GM21515 (cell line): ENCODE measurements at regions not wholly inside any gene's neighbourhood (a gene's known extent, or its start where the extent isn't known, plus 50 kb on each side); places are given as distances from the start of the nearest gene placed in this dataset.

ENCODE experiments used
- ATAC-seq: cut with Tn5 transposase; IDR thresholded peaks from one replicate; pipeline ENCODE4 v1.9.1; 2021; ENCODE audit not compliant: unreplicated experiment

DNA sequence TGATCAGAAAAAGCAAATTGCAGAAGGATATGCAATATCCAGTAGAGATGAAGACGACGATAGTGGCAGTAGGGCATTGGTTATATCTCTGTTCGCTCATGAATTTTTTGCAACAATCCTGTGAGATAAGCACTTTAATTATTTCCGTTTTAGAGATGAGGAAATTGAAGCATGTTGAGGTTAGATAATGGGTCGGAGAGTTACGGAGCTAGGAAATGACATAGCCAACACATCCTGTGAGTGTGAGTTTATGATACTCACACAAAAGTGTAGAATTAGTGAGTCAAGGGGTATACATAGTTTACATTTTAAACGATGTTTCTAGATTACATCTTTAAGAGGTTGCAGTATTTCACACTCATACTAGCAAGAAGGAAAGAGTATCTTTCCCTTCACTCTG is 123.1 kb upstream of the ARL4C start:
- no peak for ATAC-seq

DNA sequence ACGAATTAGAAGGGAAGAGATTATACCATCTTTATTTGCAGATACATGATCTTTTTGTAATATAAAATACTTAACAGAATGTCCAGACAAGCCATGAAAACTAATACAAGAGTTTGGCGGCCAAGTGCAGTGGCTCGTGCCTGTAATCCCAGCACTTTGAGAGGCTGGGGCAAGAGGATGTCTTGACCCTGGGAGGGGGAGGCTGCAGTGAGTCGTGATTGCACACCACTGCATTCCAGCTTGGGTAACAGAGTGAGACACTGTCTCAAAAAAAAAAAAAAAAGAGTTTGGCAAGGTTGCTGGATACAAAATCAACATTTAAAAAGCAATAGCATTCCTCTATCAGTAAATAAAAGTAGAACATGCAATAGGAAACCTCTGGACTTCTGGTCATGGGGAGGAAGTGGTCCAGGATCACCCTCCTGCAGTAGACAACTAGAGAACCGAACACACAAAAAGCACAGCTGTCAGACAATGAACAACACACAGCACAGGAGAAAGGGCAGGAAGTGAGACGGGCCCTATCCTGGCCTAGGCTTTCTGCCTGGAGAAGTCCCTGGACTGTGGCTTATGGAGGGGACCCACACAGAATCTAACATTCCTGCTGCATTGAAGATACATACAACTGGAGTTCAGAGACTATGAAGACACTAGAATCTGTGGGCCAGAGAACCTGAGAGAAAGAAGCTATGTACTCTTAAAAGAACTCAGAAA is 118.9 kb upstream of the ARL4C start:
- no peak for ATAC-seq

DNA sequence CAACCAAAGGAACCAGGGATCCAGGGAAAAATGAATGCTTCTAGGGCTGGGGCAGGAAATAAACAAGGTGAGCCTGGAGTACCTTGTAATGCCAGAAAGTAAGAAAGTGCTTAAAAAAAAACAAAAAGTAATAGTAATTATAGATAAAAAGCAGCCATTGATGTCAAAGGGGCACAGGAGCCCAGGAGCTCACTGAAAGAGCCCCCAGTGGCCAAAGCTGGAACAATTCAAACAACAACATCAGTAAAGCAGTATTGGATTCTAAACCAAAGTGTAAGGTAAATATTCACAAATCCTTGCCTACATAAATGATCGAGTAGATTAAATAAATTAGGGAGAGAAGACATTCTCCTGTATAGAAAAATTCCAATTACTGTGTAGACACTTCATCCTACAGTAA is 114.3 kb upstream of the ARL4C start:
- no peak for ATAC-seq

DNA sequence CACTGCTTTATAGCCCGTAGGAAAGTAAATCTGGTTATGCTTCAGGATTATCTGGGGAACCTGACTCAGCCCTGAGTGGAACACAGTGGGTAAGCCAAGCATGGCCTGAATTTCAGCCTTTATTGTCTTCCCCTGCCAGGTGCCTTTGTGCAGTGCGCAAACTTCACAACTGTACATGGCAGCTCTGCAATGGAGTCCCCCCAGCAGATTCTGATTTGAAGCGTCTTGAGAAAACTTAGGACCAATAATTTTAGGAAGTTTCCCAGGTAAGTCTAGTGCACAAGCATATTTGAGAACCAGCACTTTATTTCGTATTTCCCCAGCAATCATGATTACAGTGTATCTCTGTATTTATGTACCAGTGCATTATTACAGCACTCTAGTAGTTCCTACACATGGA is 112.1 kb upstream of the ARL4C start:
- ATAC-seq, result no peak

DNA sequence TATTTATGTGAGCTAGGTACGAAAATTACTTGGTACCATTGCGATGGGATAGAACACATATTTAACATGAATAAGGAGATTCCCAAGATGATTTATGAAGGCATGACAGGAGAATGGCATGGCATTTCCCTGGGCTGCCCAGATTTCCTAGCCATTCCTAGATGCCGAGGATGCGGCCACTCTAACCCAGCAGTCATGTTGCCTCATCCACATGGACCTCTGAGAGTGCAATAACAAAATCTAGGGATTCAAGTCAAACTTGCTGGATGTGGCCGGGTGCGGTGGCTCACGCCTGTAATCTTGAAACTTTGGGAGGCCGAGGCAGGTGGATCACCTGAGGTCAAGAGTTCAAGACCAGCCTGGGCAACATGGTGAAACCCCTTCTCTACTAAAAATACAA is 110.8 kb upstream of the ARL4C start:
- ATAC-seq, result no peak

DNA sequence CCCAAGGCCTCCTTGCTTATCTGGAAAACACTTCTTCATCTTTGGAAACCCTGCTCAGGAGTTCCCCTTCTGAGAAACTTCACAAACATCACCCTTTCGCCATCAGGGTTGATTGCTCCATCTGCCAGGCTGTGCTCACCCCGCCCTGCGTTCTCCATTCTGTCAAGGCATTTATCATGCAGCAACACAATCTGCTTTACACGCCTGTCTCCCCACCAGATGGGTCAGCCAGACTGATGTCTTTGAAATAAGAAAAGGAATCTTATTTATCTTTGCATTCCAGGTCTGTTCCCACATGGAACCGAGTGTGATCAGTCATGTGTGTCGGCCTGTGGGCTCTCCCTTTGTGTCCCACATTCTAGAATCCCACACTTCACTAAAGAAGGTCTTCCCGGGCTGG is 110.0 kb upstream of the ARL4C start:
- no peak for ATAC-seq

DNA sequence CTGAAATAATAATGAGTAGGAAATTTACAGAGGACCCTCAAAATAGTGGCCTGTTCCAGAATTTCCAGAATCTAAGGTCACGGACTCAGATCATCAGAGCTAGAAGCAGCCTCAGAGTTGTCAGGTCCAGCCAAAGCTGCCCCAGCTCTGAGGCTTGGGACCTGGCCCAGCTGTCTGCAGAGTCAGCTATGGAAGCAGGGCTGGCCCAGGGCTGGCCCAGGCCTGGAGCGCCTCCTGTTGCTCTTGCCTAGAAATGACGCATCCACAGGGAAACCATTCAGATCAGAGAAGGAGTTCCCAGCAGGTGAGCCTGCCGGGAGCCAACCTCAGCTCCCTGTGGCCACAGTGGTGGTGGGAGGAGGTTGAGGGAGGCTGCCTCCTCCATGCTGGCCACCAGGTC is 106.7 kb upstream of the ARL4C start:
- ATAC-seq, result no peak

DNA sequence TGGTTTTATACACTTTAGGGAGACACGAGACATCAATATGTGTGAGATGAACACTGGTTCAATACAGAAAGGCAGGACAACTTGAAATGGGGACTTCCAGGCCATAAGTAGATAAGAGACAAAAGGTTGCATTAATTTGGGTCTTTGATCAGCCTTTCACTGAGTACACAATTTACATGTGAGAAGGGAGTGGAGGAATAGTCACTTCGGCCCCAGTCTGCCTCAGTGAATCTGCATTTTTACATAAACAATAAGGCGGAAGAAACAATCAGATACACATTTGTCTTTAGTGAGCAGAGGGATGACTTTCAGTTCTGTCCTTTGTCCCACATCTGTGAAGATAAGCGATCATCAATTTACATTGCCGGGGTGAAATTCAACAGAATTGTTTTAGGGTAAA is 104.3 kb upstream of the ARL4C start:
- no peak for ATAC-seq

DNA sequence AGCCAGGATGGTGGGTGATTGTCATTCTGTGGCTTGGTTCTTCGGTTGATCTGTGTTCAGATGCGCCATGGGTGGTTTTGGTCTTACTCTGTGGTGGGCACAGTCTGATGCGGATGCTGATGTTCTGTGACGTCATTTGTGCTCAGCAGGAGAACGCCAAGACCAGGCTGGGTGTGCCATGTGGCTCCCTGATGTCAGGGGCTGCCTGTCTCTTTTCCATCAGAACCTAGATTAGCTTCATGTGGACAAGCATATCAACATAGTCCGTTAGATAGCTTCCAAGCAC is 100.6 kb upstream of the ARL4C start:
- no peak for ATAC-seq

DNA sequence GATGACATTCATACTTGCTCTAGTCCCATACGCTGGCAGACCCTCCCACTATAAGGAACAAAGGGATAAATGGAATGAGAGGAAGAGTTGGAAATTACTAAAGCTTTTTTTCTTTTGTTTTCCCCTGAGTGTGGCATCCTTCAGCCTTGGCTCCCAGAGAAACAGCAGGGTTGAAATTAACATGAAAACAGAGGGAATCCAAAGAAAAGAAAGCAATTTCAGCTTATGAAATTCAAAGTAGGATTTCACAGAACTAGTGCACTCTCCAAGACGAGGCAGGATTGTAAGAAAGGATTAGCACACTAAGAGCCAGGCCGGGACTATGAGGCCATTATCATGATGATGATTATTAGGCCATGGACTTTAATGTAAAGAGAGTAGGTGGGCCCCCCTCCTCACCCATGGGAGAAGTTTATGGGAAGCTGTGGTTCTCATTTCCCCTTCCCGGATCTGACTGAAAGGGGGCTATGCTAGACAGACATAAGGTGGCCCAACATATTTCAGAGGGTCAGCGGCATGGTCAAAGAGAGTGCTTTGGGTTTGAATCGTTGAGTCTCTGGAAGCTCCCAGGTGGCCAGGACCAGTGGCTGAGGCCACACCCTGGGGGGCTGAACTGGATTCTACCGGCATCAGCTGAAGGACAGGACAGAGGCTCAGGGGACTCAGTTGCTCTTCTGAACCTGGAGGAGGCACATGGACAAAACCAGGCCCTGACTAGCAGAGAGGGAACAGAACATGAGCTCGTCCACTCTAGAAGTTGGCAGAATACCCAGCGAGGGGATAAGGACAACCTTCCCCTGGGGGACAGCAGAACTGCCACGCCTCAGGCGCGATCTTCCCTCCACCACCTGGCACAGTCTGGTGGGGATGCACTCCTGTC is 100.1 kb upstream of the ARL4C start:
- no peak for ATAC-seq

DNA sequence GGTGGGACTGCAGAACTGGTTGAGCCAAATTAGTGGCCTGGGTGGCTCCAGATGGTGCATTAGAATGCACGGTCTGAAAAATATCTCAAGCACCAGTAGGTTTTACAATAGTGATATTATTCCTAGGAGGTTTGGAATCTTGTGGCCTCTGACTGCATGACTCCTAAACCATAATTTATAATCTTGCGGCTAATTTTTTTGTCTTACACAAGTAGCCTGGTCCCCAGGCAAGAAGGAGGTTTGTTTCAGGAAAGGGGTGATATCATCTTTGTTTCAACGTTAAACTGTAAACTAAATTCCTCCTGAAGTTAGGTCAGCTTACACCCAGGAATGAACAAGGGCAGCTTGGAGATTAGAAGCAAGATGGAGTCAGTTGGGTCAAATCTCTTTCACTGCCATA is 98.9 kb upstream of the ARL4C start:
- ATAC-seq, result no peak

DNA sequence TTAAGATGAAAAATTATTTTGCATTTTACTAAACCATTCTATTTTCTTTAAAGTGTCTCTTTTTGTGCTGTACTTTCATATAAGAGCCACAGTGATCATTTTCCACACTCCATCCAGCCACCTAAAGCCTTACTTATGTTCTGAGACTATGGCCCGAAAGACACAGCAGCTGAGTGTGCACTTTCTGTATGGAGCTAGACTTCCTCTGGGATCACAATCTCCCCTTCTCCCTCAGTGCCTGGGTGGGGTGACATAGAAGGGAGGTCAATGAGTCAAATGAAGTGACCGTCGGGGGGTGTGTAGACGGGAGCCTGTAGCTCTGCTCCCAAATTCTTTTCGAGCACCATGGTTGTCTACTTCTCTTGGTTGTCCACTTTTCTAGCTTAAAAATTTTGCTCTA is 97.8 kb upstream of the ARL4C start:
- no peak for ATAC-seq

DNA sequence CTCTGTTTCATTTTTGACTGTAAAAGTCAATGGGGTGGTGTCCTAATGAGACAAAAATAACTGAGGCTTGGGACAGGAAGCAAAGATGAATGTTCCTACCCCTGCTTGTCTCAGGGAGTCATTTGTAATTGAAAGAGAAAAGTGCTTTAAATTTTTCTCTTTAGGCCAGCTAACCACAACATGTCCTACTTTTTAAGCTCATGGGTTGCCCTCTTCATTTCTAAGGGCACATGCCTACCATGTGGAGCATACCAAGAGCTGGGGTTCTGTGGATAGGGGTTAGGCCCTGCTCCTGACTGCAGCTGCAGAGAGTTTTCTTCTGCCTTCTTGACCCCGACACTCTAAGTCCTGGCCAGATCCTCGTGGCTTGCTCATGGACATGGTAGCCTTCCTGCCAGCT is 96.8 kb upstream of the ARL4C start:
- ATAC-seq, result no peak

DNA sequence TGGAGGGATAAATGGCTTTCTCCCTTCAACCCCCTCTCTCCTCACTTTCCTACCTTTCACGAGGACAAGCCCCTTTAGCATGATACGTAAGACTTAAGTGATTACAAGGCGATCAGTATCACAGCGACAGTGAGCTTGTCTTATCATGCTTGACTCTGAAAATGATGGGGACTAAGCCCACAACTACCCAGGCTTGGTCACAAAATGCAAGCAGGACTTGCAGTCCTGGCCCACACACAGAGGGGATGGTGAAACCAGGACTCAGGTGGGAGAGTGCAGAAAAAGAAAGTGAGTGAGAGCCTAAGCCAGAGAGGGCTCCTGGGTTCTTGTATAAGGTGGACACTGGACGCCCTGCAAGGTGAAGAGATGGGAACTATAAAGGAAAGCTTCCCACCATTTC is 95.7 kb upstream of the ARL4C start:
- no peak for ATAC-seq

DNA sequence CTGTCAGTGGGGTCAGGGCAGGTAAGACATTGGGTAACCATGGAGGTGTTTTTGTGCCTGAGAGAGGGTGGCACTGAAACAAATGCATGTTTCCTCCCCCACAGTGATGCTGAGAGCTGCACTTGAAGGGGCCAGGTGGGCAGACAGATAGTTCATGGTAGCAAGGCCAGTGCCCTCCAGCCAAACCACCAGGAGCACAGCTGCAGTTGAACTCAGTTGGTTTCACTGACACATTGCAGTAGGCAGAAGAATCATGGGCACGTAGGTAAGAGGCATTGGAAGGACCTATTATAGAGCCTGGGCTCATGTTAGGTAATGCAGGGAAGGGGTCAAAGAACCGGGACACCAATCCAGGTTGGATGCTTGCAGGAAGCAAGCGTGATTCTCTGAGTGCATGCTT is 93.2 kb upstream of the ARL4C start:
- no peak for ATAC-seq

DNA sequence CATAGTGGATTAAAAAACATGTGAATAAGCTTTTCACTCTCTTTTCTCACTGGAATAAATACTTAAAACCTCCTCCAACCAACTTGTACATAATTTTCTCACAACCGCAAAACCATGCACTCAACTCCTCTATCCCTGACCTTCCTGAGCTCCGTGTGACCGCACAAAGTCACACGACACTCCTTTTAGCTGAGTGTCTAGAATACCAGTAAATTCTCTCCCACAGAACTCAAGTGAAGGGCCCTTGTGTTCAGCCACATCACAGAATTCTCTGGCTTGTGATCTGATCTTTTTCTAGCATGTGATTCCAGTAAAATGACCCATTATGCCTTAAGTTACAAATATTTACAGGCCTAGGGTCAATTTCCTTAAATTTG is 91.2 kb upstream of the ARL4C start:
- ATAC-seq, result no peak

DNA sequence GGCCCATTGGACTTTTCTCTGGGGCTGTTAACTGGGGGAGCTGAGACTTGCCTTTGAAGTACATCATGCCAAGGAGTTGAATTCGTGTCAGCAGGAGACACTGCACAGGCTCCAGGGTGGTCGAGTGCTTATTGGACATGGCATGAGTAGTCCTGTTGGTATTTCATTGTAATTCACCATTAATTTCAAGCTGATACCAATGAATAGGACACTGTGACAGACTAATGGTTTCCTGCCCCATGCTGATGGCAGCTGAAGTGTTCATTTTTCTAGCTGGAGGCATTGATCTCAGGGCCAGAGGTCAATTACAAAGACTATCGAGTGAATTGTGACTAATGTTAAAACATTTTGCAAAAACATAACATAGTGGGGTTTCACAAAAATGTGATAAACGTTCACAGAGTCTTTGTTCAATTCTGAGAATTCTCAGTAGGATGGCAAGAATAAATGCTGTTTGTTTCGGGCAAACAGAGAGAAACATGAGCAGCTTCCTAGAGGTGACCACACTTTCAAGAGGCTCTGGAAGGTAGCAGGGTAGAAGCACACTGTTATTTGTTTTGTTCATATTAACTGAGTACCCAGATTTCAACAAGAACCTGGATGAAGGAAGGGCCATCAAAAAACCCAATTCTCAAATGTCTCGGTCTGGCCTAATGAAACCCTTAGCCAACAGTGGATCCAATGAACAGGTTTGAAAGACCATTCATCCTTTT is 90.6 kb upstream of the ARL4C start:
- no peak for ATAC-seq

DNA sequence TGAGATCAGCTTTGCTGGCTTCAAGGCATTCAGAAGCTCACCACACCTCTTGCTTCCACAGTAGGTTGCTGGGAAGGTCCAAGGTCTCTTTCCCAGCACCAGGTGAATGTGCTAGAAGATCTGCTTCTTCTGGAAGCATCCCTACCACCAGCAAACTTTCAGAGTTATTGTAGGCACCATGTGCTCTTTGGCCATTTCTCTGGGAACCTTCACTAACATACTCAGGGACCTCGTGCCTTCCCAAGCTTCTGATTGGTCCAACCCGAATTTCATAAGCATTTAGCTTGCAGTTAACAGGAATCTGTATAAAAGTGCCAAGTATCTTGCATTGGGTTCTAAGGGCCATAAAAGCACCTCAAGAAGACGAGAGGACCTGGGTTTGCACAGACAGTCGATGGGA is 86.5 kb upstream of the ARL4C start:
- ATAC-seq, result no peak

DNA sequence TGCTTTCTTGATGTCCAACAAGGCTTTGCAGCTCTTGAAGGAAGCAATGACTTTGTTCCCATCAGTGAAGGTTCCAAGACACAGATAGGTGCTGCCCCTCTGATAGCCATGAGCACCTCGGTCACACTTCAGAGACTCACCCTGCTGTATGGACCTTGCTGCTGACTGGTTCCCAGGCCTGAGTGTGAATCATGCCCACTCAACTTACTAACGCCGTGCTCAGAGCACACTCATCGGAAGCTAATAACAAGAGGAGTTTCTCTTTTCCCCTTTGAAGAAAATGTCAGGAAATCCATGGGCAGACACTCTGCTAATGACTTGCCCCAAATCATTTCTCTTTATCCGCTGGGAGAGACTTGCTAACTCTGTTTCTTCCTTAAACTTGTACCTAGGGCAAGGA is 83.8 kb upstream of the ARL4C start:
- ATAC-seq, result no peak

DNA sequence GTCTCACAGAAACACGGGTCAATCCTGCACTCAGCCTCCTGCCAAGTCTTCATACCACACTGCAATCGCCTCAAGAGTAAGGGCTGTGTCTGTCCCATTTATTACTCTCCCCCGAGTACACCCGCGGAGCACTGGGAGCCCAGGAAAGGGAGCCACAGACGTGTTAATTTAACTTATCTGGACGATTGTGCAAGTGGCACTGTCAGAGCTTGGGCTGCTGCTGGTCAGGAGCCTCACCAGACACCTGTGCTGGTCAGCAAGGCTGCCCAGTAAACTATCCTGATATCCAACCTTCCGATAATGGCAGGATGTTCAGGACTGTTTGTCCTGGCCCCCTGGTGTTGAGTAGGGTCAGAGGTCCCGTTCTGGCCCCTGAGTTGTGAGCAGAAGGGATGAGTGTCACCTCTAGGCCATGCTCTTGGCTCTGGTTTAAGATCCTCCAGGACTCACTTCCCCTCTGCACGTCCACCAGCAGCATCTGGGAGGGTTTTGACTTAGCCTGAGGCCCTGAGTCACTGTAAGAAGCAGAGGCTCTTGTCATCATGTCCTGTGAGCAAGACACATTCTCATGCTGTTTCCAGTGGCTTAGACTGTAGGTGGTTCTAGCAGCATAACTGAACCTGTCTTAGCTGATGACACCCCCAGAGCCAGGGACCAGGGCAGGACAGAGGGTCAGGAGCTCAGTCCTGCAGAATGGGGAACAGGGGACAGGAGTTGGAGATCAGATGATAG is 82.5 kb upstream of the ARL4C start:
- ATAC-seq, result no peak

DNA sequence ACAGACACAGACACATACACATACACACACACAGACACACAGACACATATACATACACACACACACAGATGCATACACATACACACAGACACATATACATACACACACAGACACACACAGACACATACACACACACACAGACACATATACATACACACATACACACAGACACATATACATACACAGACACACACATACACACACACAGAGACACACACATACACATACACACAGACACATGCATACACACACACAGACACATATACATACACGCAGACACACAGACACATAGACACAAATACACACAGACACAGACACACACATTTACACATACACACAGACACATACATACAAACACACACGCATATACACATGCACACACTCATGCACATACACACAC is 81.5 kb upstream of the ARL4C start:
- ATAC-seq, result no peak

DNA sequence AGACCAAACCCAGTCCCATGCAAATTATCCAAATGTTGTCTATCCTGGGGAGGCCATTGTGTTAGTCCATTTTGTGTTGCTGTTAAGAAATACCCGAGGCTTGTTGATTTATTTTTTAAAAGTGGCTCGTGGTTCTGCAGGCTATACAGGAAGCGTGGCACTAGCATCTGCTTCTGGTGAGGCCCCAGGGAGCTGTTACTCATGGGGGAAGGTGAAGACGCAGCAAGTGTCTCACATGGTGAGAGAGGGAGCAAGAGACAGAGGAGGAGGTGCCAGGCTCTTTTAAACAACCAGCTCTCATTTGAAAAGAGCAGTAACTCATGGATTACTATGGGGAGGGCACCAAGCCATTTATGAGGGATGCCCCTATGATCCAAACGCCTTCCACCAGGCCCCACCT is 80.3 kb upstream of the ARL4C start:
- no peak for ATAC-seq
